Smooth muscle cell (in vitro differentiated cells): ENCODE measurements at regions not wholly inside any gene's neighbourhood (a gene's known extent, or its start where the extent isn't known, plus 50 kb on each side); places are given as distances from the start of the nearest gene placed in this dataset.

Source experiments
- DNase-seq: peaks from one replicate; lab custom pipeline; 2025; ENCODE audit not compliant: unreplicated experiment; lab: John Stamatoyannopoulos, UW
- H2AFZ ChIP-seq: fragments of 200-600 bp; sonication (generic); 2 replicates; pipeline ENCODE4 v1.6.0; 2016; ENCODE audit warnings: antibody characterized with exemption, low read depth, mild to moderate bottlenecking
- H3F3A ChIP-seq: fragments of 200-600 bp; sonication (generic); 2 replicates; pipeline ENCODE4 v1.6.0; 2017; ENCODE audit warnings: antibody characterized with exemption, low read depth
- H3K27ac ChIP-seq: fragments of 200-600 bp; sonication (generic); 2 replicates; pipeline ENCODE4 v1.5.1; 2016; ENCODE audit warnings: low read depth, mild to moderate bottlenecking
- H3K27me3 ChIP-seq: fragments of 200-600 bp; sonication (generic); 2 replicates; pipeline ENCODE4 v1.6.1; 2016; ENCODE audit warnings: low read depth, mild to moderate bottlenecking
- H3K36me3 ChIP-seq: fragments of 200-600 bp; sonication (generic); 2 replicates; pipeline ENCODE4 v1.5.1; 2016; ENCODE audit warnings: low read depth
- H3K4me1 ChIP-seq: fragments of 200-600 bp; sonication (generic); 2 replicates; pipeline ENCODE4 v1.5.1; 2016; ENCODE audit warnings: low read depth
- H3K4me2 ChIP-seq: fragments of 200-600 bp; sonication (generic); 2 replicates; pipeline ENCODE4 v1.6.0; 2016; ENCODE audit warnings: mild to moderate bottlenecking
- H3K4me3 ChIP-seq: fragments of 200-600 bp; sonication (generic); 2 replicates; pipeline ENCODE4 v1.5.1; 2016; ENCODE audit warnings: mild to moderate bottlenecking
- H3K79me2 ChIP-seq: fragments of 200-600 bp; sonication (generic); 2 replicates; pipeline ENCODE4 v1.6.0; 2016; ENCODE audit warnings: low read depth, mild to moderate bottlenecking
- H3K9ac ChIP-seq: fragments of 200-600 bp; sonication (generic); 2 replicates; pipeline ENCODE4 v1.6.0; 2016; ENCODE audit warnings: low read depth
- H3K9me3 ChIP-seq: fragments of 200-600 bp; sonication (generic); replicated peaks from 2 replicates; pipeline ENCODE4 v1.5.1; 2016; ENCODE audit warnings: low read depth
- H4K20me1 ChIP-seq: fragments of 200-600 bp; sonication (generic); 2 replicates; pipeline ENCODE4 v1.6.0; 2016; ENCODE audit warnings: low read depth
- WGBS: methylation state at CpG from one replicate; pipeline ENCODE4 v1.1.7; 2016; ENCODE audit warnings: low lambda C conversion rate; 5-methylcytosine and 5-hydroxymethylcytosine counted together
- TF ChIP-seq, protein P1 (sequence below): fragments of 200-600 bp; sonication (generic); IDR thresholded peaks from 2 replicates; pipeline ENCODE4 v1.5.1; 2017; ENCODE audit warnings: borderline replicate concordance, mild to moderate bottlenecking, antibody characterized with exemption; ENCODE audit not compliant: insufficient read depth, poor library complexity, severe bottlenecking

DNA sequence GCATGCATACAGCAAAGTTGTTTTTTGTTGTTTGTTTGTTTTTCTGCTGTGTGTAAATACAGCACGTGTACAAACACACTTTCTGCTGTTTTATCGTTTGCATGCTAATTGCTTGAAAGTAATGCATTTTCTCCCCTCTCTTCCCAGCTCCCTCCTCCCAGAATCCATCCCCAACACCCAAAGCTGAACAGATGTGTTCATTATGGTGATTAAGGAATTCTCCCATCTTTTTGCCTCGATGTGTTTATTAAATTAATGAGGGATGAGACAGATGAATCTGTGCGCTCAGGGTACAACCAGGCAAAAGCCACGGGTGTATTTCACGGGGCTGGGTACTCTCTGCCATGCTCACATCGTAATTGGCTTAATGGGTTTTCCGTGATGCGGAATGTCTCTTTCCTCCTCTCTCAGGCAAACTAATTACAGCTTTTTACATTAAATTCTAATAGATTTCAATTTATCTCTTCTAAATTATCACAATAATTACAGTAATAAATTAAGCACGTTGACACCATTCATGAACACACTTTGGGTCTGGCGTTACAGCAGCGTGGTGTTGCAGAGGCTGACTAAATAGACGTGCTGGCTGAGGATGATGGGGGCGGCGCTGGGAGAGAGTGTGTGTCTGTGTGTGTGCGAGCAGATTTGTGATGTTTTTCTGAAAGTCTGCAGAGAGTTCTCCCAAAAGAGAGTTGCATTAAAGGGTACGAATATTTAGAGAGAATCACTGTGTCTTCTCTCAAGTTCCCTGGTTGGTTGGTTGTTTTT lies 117.7 kb downstream of the CRLF2 start:
- H3K9me3 ChIP-seq: peaks cover 4% of the 10 kb centered on the region
- H3K4me1 ChIP-seq: no peaks in the 10 kb centered on the region
- H3K9ac ChIP-seq: no peak overlapping the region
- no peaks in the 10 kb centered on the region for H4K20me1 ChIP-seq
- no peak overlapping the region for H3K4me2 ChIP-seq
- H3K27ac ChIP-seq: no peak overlapping the region
- no peaks in the 10 kb centered on the region for H3F3A ChIP-seq
- no peaks in the 10 kb centered on the region for H3K36me3 ChIP-seq
- no peak overlapping the region for H2AFZ ChIP-seq
- H3K4me3 ChIP-seq: no peak overlapping the region
- DNase-seq: no peak
- 91% methylated on average over 17 of the region's 17 CpGs for WGBS
- TF ChIP-seq, protein P1, sequence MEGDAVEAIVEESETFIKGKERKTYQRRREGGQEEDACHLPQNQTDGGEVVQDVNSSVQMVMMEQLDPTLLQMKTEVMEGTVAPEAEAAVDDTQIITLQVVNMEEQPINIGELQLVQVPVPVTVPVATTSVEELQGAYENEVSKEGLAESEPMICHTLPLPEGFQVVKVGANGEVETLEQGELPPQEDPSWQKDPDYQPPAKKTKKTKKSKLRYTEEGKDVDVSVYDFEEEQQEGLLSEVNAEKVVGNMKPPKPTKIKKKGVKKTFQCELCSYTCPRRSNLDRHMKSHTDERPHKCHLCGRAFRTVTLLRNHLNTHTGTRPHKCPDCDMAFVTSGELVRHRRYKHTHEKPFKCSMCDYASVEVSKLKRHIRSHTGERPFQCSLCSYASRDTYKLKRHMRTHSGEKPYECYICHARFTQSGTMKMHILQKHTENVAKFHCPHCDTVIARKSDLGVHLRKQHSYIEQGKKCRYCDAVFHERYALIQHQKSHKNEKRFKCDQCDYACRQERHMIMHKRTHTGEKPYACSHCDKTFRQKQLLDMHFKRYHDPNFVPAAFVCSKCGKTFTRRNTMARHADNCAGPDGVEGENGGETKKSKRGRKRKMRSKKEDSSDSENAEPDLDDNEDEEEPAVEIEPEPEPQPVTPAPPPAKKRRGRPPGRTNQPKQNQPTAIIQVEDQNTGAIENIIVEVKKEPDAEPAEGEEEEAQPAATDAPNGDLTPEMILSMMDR: no peak
- H3K27me3 ChIP-seq: no peaks in the 10 kb centered on the region
- no peaks in the 10 kb centered on the region for H3K79me2 ChIP-seq

GRCh38 chrX:1093586-1094421 lies 118.6 kb downstream of the CRLF2 start:
- TF ChIP-seq, protein P1: no peak
- Histone ChIP-seq H2AFZ (peak overlapping the region; percentile 81), H4K20me1 (no peaks in the 10 kb centered on the region), H3K9me3 (peaks cover 4% of the 10 kb centered on the region), H3K4me3 (no peak overlapping the region), H3K4me2 (no peak overlapping the region), H3K27me3 (no peaks in the 10 kb centered on the region), H3K36me3 (no peaks in the 10 kb centered on the region), H3K27ac (no peak overlapping the region), H3K4me1 (no peaks in the 10 kb centered on the region), H3K79me2 (no peaks in the 10 kb centered on the region), H3F3A (no peaks in the 10 kb centered on the region), H3K9ac (no peak overlapping the region)
- WGBS: 85% methylated on average over 26 of the region's 26 CpGs
- DNase-seq: no peak

DNA sequence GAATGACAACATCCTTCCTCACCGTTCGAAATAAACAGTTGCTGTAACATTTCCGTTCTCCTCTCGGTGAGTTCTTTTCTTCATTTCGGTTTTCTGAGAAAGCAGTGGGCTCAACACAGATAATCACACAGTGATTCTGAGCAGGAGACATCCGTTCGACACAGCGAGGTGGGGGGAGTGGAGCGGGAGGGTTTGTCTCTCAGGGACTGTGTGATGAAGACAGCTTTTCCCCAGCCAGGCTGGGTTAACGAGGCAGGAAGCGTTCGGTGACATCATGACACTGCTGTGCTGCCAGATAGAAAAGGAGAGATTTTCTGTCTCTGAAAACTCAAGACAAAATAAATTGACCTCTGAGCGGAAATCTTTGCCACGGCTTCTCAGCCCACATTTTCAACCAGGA lies 119.3 kb downstream of the CRLF2 start:
- H3K4me3 ChIP-seq: no peak overlapping the region
- H3K36me3 ChIP-seq: no peaks in the 10 kb centered on the region
- 39% methylated on average over 14 of the region's 14 CpGs for WGBS
- peak overlapping the region; percentile 81 for H2AFZ ChIP-seq
- H3K79me2 ChIP-seq: no peaks in the 10 kb centered on the region
- H3K27me3 ChIP-seq: no peaks in the 10 kb centered on the region
- H4K20me1 ChIP-seq: no peaks in the 10 kb centered on the region
- no peaks in the 10 kb centered on the region for H3F3A ChIP-seq
- no peak overlapping the region for H3K9ac ChIP-seq
- H3K27ac ChIP-seq: no peak overlapping the region
- peak overlapping the region; percentile 76 for H3K4me2 ChIP-seq
- DNase-seq: no peak
- H3K9me3 ChIP-seq: peaks cover 4% of the 10 kb centered on the region
- TF ChIP-seq, protein P1: no peak
- H3K4me1 ChIP-seq: no peaks in the 10 kb centered on the region
